Hematopoietic multipotent progenitor cell treated with erythropoietin and hydrocortisone succinate and interleukin-3 and kit ligand, for 6 days (in vitro differentiated cells): ENCODE measurements at regions not wholly inside any gene's neighbourhood (a gene's known extent, or its start where the extent isn't known, plus 50 kb on each side); places are given as distances from the start of the nearest gene placed in this dataset.
A peak's percentile ranks its signal among the peaks of the same experiment; 100 is the strongest.
"Not testable (repeated sequence)": the region's sequence is repeated elsewhere in the genome, so short reads cannot be mapped to it uniquely, and the experiment has no call there.

Experiments used
- DNase-seq: peaks from one replicate; pipeline ENCODE4 v3.0.0-alpha.2; 2015

DNA sequence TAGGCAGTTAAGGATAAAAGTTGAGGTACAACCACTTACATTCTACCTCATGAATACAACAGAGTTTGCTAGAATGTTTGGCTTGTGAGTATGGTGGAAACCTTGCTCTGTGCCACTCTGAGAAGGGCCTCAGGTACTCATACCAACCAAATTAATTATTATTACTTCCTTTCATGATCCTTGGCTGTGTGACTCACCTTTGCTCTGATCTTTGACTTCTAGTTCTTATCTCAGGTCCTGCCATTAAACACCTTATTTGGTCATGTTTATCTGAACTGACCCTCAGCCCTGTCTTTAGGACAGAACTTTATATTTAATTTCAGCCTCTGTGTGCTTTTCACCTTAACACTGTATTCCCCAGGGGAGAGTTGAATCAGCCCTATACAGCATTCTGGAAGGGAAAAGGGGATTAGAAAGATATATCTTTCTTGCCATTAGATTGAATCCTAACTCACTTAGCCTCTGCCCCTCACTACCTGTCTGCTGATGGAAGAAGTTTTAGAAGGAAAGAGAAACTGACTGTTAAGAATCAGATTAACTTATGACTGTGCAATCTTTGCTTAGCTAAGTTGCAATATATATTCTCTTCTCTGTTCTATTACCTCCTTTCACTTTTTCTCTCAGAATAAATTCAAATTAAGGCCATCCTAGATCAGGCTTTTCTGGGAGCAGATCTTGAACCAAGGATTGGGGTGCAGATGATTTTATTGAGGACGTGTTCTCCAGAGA, 260.4 kb upstream of the DPYD start:
- no peak for DNase-seq

DNA sequence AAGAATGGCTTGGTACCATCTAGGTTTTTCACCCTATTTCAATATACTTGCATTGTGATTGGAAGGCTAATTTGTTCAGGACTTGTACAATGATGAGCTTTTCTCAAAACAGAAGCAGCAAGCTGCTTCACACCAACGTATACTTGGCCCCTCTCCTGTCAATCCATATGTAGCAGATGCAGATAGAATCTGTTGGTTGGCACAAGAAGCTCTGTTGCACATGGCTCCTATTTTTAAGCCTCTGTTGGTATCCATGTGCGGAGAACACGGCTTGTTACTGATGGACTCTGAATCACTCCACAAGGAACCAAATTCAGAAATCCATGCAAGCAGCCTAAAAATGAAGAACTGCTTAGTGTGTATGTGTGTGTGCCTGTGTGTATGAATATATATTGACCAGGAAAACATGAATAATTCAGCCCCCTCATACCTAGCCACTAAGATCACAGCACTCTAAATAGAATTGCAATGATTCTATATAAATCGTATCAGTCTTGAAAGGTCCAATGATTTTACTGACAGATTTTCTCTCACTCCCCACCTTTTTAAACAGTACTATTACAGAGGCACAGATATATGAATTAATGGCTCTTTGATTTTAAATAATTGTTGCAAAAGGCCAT, 258.4 kb upstream of the DPYD start:
- no peak for DNase-seq

DNA sequence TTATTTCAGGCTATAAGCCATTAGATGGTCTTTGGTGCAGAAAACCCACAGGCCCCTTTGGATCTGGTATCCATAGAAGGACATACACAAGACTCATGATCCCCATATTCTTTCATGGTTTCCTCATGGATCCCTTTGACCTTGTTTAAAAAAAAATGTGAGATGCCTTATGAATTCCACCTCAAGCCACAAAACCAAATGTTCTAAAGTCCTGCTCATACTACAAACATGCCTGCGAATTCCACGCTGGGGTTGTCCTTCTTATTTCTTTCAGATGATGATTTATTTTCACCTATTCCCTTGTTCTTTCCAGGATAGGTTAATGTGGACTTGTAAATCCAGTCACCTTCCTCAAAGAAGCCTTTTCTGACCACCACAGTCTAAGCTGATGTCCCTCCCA, 256.9 kb upstream of the DPYD start:
- no peak for DNase-seq

DNA sequence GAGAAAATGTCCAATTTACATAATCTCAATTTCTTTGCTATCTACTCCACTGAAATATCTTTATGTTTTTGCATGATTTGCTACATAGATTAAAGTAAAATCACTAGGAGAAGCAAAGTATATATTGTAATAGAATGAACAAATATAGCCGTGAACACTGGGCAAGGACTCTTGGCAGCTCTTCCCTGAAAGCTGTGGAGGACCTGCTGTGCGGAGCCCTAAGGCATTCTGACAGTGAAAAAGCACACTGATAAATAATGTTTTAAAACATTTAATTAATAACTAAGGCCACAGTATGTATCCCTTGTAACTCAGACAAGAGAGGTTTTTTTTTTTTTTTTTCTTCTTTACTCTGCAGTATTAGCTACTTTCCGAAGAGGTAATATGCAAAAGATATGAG, 256.1 kb upstream of the DPYD start:
- DNase-seq: no peak

DNA sequence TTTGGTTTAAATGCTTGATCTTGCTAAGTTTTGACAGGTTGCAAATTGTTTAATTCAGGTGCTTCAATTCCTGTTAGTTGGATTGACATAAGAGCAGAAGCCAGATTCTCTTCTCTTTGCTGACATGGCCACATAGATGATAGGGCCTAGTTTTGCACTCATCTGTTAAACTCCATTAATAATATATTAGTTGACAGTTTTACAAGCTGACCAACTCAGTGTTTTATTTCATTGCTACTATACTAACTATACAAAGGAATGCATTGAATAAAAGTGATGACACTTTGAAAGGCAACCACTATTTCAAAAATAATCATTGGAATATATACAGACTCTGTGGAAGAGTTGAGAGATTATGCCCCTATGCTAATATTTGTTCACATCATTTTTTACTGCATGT, 255.6 kb upstream of the DPYD start:
- no peak for DNase-seq

DNA sequence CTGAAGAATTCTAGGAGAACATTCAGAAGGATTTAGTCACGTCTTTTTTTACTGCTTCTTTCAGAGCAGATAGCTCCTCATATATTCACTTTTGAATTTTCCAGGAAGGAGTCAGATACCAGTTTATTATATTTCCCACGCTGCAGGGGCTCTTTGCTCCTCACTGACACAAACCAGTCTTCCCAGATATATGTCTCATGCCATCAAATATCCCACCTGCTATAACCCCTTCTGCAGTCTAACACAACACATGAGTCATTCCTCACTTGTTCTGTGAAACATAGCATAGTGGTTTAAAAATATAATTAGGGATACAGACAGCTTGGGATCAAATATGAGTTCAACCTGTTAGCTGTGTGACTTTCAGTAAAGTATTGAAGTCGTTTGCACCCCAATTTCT, 251.7 kb upstream of the DPYD start:
- DNase-seq: no peak

DNA sequence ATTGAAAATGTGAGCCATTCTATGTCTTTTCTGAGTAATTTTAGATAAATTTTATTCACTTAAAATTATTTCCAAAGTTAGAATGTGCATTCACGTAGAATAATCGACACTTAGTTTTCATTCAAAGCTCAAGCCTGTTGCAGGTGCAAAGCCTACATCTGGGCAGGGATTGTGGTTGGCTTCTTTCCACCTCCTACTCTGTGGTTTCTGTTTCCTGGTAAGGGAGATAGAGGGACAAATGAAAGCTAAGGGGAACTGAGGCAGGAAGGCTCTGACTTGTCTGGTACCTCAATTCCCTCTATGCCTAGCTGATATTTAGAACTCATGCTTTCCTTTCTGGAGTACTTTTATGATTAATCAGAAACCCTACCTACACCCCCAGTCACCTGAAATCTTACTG, 251.2 kb upstream of the DPYD start:
- DNase-seq: no peak

DNA sequence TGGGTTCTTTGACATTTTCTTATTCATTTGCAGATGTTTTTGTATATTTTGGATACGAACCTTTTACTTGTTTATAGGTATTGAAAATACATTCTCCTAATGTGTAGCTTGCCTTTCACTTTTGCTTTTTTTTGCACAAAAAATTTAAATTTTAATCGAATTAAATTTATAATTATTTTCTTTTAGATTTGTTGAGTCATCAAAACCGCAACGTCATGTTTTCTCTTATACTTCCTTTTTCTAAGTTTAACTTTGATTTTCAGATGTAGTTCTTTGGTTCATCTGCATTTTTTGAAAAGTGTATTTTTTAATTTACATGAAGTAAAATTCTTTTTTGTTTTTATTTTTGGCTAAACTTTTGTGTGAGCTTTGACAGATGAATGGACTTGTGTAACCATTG, 243.7 kb upstream of the DPYD start:
- DNase-seq: peak; percentile 11

DNA sequence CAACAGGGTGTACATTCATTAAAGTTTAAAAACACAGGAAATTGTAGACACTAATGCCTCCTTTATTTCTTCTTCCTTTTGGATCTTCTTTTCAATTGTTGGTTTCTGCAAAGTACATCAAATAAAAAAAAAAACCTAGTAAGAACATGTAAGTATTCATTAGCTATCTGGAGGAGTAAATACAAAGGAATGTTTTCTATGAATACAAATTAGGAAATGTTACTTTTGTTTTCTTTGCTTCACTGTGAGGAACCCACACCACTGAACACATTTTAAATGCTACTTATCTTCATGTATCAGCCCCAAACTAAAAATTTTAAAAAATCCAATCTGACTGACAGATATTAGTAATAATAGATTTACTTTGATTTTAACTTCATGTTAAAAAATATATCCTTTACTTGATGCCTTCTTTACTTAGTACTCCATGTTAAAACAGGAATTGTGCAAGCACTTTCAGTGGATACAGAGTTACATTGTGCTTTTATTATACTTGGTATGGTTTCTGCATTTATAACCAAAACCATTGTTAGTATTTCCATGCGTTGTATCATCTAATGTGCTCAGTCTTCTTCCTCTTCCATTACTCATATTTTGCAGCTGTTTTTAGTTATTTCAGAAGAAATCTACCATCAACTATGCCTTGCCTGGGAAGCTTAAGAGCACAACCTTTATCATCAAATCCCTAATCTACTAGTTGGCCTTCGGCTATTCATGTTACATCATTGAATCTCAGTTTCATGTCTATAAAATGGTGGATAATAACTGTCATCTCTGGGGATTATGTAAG, 236.9 kb upstream of the DPYD start:
- no peak for DNase-seq

DNA sequence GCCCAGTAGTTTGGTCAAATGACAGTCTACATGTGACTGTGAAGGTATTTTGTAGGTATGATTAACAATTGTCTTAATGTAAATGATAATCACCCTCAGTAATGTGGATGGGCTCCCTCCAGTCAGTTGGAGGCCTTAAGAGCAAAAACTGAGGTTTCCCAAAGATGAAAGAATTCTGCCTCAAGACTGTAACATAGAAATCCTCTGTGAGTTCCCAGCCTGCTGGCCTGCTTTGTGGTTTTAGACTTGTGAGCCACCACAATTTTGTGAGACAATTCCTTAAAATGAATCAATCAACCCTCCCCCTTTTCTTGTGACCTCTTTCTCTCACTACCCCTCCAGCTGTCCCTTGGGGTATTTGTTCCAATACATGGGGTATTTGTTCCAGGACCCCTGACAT, 226.4 kb upstream of the DPYD start:
- DNase-seq: no peak

DNA sequence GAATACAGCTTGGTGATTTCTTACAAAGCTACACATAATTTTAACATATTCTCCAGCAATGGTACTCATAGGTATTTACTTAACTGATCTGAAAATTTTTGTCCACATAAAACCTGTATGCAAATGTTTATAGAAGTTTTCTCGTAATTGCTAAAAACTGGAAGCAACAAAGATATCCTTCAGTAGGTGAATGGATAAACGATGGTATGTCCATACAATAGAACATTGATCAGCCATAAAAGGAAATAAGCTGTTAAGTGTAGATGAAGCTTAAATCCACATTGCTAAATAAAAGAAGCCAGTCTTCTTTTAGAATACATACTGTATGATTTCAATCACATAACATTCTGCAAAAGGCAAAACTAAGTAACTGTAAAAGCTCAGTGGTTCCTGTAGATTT, 224.8 kb upstream of the DPYD start:
- DNase-seq: no peak

DNA sequence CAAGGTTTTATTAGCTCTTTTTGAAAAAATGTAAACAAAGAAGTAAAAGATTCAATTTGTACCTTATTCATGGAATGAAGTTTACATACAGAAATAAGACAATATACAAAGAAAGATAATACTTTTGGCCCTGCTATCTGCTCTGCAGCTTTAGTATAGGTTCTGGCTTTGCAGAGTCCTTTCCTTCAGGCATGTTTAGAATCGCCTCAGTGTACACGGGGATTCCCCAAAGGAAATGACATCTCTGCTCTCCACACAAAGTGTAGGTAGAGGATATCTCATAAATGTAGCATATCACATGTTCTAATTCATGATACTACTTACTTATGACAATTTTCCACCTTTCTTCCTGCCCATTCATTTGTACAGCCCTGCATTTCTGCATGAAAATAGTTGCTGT, 222.6 kb upstream of the DPYD start:
- no peak for DNase-seq

DNA sequence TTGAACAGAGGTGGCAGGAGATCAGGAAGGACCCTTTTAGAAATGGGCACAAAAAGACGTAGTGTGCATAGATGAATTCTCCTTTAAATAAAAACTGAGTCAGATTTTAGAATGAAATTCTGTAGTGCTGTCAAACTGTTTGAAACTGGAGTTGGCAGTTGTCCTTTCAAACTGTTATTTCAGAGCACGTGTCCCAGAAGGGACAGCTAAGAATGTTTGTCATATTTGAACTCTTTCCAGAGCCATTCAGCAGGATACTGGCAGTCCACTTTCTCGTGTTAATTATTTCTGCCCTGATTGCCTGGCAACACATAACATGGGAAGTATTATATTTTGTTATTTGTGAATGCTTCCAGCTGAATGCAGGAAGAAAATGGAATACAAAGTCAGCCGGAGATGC, 212.3 kb upstream of the DPYD start:
- no peak for DNase-seq

DNA sequence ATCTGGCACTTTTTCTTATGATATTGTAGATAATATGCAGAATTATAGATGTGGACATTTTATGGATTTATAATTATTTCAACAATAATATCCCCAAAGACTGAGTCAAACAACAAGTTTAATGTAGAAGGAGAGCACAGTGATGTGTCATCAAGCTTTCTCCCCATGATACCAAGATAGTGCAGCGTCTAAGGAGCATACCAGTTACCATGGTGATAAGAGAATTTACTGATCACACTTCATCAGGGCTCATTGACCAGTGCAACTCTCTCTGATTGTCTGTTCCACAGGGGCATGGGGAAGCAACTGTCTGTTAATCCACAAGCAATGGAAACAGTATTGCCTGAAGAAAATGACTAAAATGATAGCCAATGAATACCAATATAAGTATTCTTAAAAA, 209.6 kb upstream of the DPYD start:
- no peak for DNase-seq

DNA sequence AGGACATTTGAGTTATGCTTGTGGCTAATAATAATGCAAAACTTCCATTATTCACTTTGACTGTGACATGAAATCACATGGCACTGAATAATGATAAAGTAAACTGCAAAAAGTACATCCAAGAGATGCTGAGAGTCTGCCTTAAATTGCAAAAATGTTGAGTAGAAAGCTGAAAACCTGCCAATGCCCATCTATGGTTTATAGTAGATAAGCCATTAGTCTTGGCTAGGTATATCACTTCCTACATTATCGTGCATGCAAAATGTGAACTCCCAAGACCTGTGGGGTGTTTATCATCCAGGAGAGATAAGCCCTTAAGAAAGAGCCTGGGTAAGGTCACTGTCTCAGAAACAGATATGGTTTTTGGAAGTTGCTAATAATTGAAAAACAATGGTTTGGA, 208.7 kb upstream of the DPYD start:
- DNase-seq: peak; percentile 62

DNA sequence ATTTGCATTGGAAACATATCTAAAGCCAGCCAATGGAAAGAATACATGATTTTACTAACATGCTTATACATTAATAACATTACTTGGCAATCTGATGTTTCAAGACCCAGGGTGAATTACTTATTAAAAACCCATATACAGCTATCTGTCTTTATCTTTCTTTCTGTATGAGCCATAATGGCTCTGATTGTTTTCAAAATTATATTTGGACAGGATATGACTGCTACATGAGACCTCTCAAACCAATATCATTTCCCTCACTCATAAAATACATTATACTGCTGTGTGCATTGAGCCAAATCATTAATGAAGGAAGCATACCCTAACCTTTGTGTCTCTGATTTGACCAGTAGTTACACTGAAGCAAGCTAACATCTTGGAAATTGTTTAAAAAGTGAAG, 205.9 kb upstream of the DPYD start:
- DNase-seq: no peak

DNA sequence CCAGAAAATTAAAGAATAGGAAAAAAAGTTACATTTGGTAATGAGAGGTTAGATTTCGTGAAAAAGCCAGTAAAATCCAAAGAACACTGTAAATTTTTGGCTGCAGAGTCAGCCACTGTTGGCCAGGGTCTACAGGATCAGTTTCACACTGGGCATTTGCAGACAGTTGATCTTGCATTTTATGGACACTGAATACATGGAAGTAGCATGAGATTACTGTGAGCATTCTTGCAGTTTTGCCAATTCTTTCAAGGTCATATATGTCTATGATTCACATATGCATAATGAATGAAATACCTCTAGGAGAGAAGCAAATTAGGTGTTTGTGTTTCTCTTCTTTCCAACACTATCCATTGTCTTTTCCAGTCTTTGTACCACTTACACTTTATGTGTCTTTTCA, 200.8 kb upstream of the DPYD start:
- no peak for DNase-seq

DNA sequence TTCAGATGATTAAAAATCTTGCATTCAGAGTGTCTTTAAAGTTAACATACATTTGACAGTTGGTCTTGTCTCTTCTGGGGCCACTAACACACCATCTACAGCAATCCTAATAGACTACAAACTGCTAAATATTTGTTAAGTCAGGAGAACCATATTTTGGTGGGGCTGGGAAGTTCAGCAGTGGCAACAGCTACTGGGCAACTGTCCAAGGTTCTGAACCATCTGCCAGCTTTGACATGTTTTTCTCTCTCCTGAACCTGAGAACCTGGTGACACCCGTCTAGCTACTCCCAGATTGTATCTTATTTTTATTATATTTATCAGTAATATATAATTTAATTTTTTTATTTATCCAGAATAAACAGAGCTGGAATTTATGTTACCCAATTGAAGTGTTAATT, 199.0 kb upstream of the DPYD start:
- DNase-seq: peak; percentile 68

DNA sequence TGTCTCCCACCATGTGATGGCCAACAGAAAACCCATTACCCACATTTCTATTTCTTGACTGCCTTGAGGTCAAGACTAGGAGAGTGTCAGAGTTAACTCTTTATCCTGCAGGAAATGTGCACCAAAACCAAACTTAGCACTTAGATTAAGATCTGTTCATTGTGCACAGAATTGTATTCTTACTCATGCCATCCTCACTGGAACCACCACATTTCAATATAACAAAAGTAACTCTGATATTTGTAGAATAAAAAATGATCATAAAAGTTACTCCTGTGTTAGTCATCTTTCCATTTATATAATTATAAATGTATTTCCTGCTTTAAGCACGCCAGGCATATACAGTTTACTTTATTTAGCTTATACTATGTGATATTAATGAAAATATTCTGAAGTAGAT, 193.0 kb upstream of the DPYD start:
- no peak for DNase-seq

DNA sequence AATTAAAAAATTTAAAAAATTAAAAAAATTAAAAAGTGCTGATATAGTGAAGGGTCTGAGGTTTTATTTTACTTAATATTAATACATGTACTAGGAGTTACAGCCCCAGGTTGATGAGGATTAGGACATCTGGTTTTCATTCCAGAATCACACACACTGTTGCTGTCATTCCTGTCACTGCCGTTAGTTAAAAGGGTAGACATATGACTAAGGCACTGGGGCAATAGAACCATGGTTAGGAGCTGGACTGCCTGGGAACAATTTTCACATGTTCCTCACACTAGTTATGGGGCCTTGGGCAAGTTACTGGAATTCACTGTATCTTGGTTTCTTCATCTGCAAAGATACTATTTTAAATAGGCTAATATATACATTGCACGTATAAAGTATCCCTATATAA, 191.8 kb upstream of the DPYD start:
- no peak for DNase-seq

DNA sequence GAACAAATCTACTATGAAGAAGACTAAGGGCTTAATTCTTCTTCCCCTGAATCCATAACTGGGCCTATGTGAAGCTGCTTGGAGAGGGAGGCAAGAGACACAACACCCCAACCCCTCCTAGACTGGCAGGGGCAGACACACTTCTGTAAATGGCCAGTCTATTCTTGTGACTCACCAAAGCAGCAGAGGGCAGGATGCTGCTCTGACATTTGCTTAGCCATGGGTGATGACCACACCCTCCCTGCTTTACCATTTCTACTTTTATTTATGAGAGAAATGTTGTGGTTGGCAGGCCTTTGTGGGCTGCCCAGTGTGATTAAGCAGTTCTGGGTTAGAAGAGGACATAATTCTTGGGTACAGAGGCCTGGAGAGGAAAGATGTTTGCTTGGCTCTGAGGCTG, 189.8 kb upstream of the DPYD start:
- no peak for DNase-seq

DNA sequence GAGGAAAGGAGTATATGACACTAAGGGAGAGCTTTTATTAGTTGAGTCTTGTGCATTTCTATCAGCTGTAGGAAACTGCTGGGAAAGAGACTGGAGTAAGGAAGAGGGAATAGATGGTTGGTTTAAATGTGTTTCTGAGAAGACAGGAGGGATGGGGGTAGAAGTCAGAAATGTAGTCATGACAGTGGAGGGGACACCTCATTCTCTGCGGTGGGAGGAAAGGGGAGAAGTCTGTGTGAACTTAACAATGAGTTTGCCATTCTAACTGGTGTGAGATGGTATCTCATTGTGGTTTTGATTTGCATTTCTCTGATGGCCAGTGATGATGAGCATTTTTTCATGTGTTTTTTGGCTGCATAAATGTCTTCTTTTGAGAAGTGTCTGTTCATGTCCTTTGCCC, 187.5 kb upstream of the DPYD start:
- DNase-seq: not testable (repeated sequence)

DNA sequence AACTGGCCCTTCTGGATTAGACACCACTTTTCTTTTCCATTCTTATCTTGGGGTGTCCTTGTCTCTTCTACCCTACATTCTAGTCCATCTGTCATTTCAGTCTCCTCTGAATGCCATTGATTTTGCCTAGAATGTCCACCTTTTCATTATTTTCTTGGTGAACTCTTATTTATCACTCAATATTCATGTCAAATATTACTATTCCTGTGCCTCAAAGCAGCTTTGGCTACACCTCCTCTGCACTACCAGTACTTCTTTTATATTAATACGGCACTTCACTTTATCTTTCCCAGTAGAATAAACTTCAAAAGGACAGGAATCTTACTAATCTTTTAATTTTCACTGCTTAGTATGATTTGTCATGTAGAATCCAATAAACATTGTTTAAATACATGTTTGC, 186.4 kb upstream of the DPYD start:
- DNase-seq: no peak

DNA sequence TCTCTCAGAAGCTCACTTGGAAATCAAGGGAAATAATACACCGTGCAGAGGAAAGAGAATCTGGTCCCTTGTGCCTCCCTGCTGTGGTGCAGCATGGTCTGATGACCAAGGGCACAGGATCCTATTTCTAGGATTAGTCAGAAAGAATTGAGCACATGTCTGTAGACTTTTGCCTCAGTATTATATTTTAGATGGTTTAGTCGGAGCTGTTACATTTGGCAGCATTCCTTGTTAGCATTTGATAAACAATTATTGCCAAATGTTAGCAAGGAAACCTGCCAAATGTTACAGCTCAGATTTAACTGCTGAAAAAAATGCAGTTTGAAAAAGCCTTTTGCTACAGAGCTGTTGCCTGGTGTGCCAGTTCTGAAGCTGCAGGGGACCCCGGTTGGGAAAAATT, 183.5 kb upstream of the DPYD start:
- no peak for DNase-seq
